Stimulated activated CD4-positive, alpha-beta T cell treated with anti-CD3 and anti-CD28 coated beads, TNF-alpha, amount 100 ng/mL, for 48 hours (primary cell): ENCODE measurements at regions not wholly inside any gene's neighbourhood (a gene's known extent, or its start where the extent isn't known, plus 50 kb on each side); places are given as distances from the start of the nearest gene placed in this dataset.
"Not testable (repeated sequence)": the region's sequence is repeated elsewhere in the genome, so short reads cannot be mapped to it uniquely, and the experiment has no call there.

Source experiments
- DNase-seq, 3 donors: peaks; one replicate each; pipeline ENCODE4 v3.0.0-alpha.2; 2020; ENCODE audit warnings: low read depth in 3 of 3

- DNase-seq: no peak
Observed at GRCh38 chr14:65834051-65834450, 421.5 kb downstream of the FUT8 start.

- no peak for DNase-seq
Observed at GRCh38 chr14:65834812-65835211, 422.3 kb downstream of the FUT8 start.

DNA sequence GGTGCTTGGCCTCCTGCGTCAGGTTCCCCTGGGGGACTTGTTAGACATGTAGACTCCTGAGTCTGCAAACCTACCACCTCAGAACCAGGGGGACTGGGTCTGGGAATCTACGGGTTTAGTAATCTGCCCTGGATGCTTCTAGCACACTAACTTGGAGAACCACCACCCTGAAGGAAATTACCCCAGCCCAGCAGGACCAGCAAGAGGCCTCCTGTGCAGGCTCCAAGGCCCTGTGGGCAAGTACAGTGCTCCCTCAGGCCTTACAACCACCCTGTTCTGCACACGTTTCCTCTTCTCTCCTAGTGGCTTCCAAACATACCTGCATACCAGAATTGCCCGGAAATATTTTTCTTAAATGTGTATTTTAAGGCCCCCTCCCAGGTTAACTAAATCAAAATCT lies 423.0 kb downstream of the FUT8 start:
- no peak for DNase-seq

DNA sequence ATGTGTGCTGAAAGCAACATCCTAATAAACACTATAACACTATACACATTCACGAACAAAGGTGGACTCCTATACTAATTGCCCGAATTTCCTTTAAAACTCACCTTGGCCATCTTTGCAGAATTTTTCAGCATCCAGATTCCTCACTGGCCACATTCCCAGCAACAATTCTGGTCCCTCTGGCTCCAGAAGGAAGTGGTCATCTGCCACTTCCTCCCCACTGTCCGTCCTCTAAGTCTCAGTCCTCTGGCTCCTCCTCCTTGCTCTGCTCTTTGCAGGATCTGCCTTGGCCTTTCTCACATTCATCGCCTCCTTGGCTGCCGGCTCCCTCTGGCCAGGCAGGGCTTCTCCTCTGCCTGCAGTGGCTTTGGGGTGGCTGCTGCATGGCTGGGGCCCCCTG lies 426.0 kb downstream of the FUT8 start:
- no peak for DNase-seq

- no peak for DNase-seq
Observed at GRCh38 chr14:65840118-65840751, 427.7 kb downstream of the FUT8 start.

GRCh38 chr14:65840786-65841185 lies 428.3 kb downstream of the FUT8 start:
- DNase-seq: no peak

- DNase-seq: no peak
Observed at GRCh38 chr14:65846196-65846868, 433.8 kb downstream of the FUT8 start.

- DNase-seq: peak; percentile 32 to 42 (median 34)
Observed at GRCh38 chr14:65847075-65847847, 434.7 kb downstream of the FUT8 start.

DNA sequence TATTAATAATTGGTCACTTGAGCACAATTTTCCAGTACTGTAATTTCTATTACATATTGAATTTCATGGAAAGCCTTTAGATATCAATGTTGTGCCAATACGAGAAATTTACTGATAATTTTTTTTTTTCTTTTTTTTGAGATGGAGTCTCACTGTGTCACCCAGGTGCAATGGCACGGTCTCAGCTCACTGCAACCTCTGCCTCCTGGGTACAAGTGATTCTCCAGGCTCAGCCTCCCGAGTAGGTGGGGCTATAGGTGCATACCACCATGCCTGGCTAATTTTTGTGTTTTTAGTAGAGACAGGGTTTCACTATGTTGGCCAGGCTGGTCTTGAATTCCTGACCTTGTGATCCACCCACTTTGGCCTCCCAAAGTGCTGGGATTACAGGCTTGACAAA lies 435.4 kb downstream of the FUT8 start:
- DNase-seq: not testable (repeated sequence)

- no peak for DNase-seq
Observed at GRCh38 chr14:65849091-65849490, 436.6 kb downstream of the FUT8 start.

DNA sequence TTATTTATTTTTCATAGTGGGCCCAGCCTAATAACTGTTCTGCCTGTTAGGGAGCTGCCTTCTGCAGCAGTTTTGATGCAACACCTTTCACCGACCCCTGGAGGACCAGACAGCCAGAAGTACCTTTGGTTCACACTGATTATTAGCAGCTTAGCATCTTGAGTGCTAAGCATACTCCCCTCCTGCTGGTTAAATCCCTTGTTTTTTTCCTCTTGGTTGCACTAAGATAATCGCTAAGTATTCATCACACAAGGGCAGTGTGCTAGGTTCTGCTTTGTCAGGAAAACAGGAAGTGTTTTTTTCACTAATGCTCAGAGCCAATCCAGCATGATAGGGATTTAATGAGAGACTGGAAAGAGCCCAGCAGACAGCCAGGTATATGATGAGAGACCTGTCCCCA lies 437.0 kb downstream of the FUT8 start:
- no peak for DNase-seq

- peak; percentile 15 to 47 (median 24) for DNase-seq
Observed at GRCh38 chr14:65850429-65851135, 438.1 kb downstream of the FUT8 start.

DNA sequence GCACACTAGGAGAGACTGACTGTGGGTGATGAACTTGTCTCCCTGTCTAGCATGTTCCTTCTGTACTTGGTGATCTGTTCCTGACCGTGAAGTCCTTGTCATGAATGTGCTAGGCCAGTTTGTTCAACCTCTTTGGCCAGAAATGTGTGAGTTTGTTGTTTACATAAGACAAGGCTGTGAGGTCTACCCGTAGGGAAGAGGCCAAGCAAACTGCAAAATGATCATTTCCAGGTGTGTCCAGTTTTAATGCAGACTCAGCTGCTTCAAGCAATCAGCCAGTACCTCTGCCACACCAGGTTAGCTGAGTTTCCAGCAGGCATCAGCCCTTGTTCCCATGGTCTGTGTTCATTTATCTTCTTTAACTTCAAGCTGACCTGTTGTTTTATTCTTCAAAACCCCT lies 440.2 kb downstream of the FUT8 start:
- no peak for DNase-seq

DNA sequence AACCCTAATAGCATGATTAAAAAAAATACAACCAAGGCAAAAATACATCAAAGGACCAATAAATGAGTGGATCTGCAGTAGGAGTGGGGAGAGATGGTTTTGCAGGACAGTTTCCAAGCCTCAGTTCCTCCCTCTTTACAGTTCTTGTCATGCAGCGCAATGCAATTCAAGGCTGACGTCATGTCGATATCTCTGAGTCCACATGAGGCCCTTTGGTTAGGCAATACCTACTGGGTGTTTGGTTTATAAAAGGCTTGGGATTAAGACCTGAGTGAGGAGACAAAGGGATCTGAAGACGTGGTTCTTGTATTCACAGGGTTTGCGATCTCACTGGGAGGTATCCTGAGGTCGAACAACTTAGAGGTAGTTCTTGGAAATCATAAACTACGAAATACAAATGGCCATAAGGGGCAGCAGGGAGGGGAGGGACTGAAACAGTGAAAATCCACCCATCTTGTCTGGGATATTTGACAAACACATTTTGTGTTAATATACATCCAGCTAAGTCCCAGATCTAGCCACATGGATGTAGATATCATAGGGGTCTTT lies 441.0 kb downstream of the FUT8 start:
- DNase-seq: no peak

- DNase-seq: no peak
Observed at GRCh38 chr14:65854215-65854614, 441.7 kb downstream of the FUT8 start.

GRCh38 chr14:65860956-65861611 lies 448.6 kb downstream of the FUT8 start:
- DNase-seq: no peak

GRCh38 chr14:65864549-65864948 lies 452.0 kb downstream of the FUT8 start:
- DNase-seq: no peak

GRCh38 chr14:65864984-65865383 lies 452.5 kb downstream of the FUT8 start:
- DNase-seq: no peak

DNA sequence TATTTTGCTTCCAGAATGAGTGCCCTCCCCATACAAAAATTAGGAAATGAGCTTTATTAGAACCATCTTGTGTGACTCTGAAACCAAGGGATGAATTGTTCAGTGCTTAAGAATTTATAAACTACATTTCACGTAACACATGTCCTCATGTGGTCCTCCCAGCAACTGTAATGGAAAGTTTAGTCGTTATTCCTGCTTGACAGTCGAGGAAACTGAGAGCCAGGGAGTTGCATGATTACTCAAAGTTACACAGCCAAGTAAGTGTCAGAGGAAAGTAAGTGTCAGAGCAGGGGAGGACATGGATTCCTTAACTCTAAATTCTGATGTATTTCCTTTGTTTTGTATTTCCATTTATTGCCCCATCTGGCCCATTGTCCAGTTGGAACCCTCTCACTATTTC lies 453.9 kb downstream of the FUT8 start:
- DNase-seq: no peak

DNA sequence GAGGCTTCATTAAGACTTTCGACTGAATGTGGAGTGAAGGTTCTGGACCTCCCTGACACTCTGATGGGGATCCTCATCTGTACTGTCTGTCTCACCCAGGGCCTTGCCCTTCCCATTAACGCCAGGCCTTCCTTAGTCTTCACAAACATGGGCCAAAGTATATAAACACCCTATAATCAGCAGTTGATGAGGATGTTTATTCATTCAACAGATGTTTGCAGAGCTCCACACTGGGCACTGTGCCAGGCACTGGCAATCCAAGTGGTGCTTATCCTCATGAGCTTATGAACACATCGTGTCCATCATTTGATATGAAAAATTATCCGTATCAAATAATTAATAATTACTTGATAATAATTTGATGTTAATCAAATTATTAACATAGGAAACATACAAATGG lies 454.4 kb downstream of the FUT8 start:
- DNase-seq: no peak

DNA sequence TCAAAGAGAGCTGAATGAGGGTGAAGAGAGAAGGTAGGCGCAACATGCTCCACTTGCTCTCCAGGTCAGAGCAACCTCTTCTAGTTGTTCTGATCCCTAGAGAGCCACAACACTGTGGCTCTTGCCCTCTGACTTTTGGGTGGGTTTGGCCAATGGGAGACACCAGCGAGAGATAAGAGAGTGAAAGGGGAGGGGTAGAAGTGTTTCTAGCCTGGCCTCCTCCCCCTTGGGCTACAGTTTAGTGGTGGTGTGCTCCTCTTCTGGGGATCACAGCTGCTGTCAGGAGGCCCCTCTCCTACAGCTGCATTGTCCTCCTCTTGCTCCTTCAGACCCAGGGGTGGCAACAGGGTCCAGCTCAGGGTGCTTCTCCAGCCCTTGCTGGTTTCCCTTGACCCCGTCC lies 454.8 kb downstream of the FUT8 start:
- no peak for DNase-seq

GRCh38 chr14:65872536-65872935 lies 460.0 kb downstream of the FUT8 start:
- no peak for DNase-seq
